Neuronal stem cell (in vitro differentiated cells): ENCODE measurements at regions not wholly inside any gene's neighbourhood (a gene's known extent, or its start where the extent isn't known, plus 50 kb on each side); places are given as distances from the start of the nearest gene placed in this dataset.
A peak's percentile ranks its signal among the peaks of the same experiment; 100 is the strongest.

ENCODE experiments used
- DNase-seq: peaks from one replicate; pipeline ENCODE4 v3.0.0-alpha.2; 2013; ENCODE audit warnings: low spot score
- H2AFZ ChIP-seq: one replicate; pipeline ENCODE4 v1.6.1; 2013; ENCODE audit warnings: mild to moderate bottlenecking, low read length, inconsistent platforms
- H2AK5ac ChIP-seq: 2 replicates; pipeline ENCODE4 v1.6.1; 2013; ENCODE audit warnings: low read depth, mild to moderate bottlenecking, inconsistent platforms, low read length, moderate library complexity, mixed read lengths
- H2BK120ac ChIP-seq: 2 replicates; pipeline ENCODE4 v1.6.1; 2013; ENCODE audit warnings: low read depth, mild to moderate bottlenecking, inconsistent platforms, low read length, moderate library complexity, mixed read lengths
- H2BK12ac ChIP-seq: one replicate; pipeline ENCODE4 v1.6.1; 2013; ENCODE audit warnings: low read length, inconsistent platforms
- H2BK15ac ChIP-seq: 2 replicates; pipeline ENCODE4 v1.6.1; 2013; ENCODE audit warnings: mild to moderate bottlenecking, low read length, inconsistent platforms, mixed read lengths
- H2BK5ac ChIP-seq: one replicate; pipeline ENCODE4 v1.6.1; 2013; ENCODE audit warnings: inconsistent platforms, mild to moderate bottlenecking, low read length, moderate library complexity
- H3K14ac ChIP-seq: one replicate; pipeline ENCODE4 v1.6.1; 2013; ENCODE audit warnings: low read length, inconsistent platforms
- H3K18ac ChIP-seq: 2 replicates; pipeline ENCODE4 v1.6.1; 2013; ENCODE audit warnings: low read length, inconsistent platforms
- H3K23ac ChIP-seq: 2 replicates; pipeline ENCODE4 v1.6.1; 2013; ENCODE audit warnings: low read depth, mild to moderate bottlenecking, mixed read lengths, low read length, inconsistent platforms; ENCODE audit not compliant: poor library complexity
- H3K27ac ChIP-seq: replicated peaks from 3 replicates; pipeline ENCODE4 v1.5.1; 2013; ENCODE audit warnings: low read length, inconsistent platforms
- H3K27me3 ChIP-seq, 3 experiments: 2 replicates each; pipeline ENCODE4 v1.6.1; 2013; ENCODE audit warnings: low read length in 3 of 3, mild to moderate bottlenecking in 2 of 3, inconsistent platforms in 1 of 3, low read depth in 1 of 3, mixed read lengths in 1 of 3, moderate library complexity in 1 of 3; ENCODE audit not compliant: control insufficient read depth in 3 of 3, insufficient read depth in 3 of 3
- H3K36me3 ChIP-seq, 2 donors: replicated peaks in 1 of 2; 2 replicates each; pipeline ENCODE4 v1.6.1; 2013; ENCODE audit warnings: low read length in 2 of 2; ENCODE audit not compliant: control insufficient read depth in 2 of 2, insufficient read depth in 2 of 2
- H3K4ac ChIP-seq: 2 replicates; pipeline ENCODE4 v1.6.1; 2013; ENCODE audit warnings: inconsistent platforms, mild to moderate bottlenecking, low read length, moderate library complexity
- H3K4me1 ChIP-seq, 2 donors: 1 replicate in 1 of 2; 2 replicates in 1 of 2; pipeline ENCODE4 v1.6.1; 2013; ENCODE audit warnings: low read length in 2 of 2, low read depth in 1 of 2; ENCODE audit not compliant: control insufficient read depth in 2 of 2, insufficient read depth in 1 of 2
- H3K4me2 ChIP-seq: one replicate; pipeline ENCODE4 v1.6.1; 2013; ENCODE audit warnings: mild to moderate bottlenecking, low read length, inconsistent platforms; ENCODE audit not compliant: insufficient read depth, poor library complexity, severe bottlenecking
- H3K4me3 ChIP-seq, 2 donors: 2 replicates each; pipeline ENCODE4 v1.5.1; 2013; ENCODE audit warnings: low read length in 2 of 2, mild to moderate bottlenecking in 2 of 2, inconsistent platforms in 1 of 2, moderate library complexity in 1 of 2
- H3K79me1 ChIP-seq: one replicate; pipeline ENCODE4 v1.6.1; 2013; ENCODE audit warnings: low read depth, mild to moderate bottlenecking, inconsistent platforms, low read length, moderate library complexity
- H3K9ac ChIP-seq: one replicate; pipeline ENCODE4 v1.6.1; 2013; ENCODE audit warnings: mild to moderate bottlenecking, low read depth, low read length, inconsistent platforms; ENCODE audit not compliant: poor library complexity
- H3K9me3 ChIP-seq, 2 donors: replicated peaks in 1 of 2; 2 replicates each; pipeline versions ENCODE3 to v1.6.1; 2013; ENCODE audit warnings: low read length in 2 of 2, mild to moderate bottlenecking in 2 of 2, inconsistent platforms in 1 of 2, low read depth in 1 of 2, mixed read lengths in 1 of 2, moderate library complexity in 1 of 2; ENCODE audit not compliant: control insufficient read depth in 2 of 2, insufficient read depth in 1 of 2
- H4K8ac ChIP-seq: one replicate; pipeline ENCODE4 v1.6.1; 2013; ENCODE audit warnings: low read depth, mild to moderate bottlenecking, inconsistent platforms, low read length, moderate library complexity
- H4K91ac ChIP-seq: one replicate; pipeline ENCODE4 v1.6.1; 2013; ENCODE audit warnings: low read length, low read depth, mild to moderate bottlenecking, inconsistent platforms; ENCODE audit not compliant: poor library complexity
- WGBS, 2 donors: extraction: QIAGEN DNeasy Blood & Tissue Kit; methylation state at CpG; one replicate each; pipeline ENCODE4 v1.1.7; 2013; ENCODE audit warnings: missing lambda C conversion rate in 2 of 2, mixed read lengths in 1 of 2; ENCODE audit not compliant: insufficient read length in 2 of 2, insufficient replicate concordance in 1 of 2; ENCODE audit errors: extremely low coverage in 2 of 2; 5-methylcytosine and 5-hydroxymethylcytosine counted together

DNA sequence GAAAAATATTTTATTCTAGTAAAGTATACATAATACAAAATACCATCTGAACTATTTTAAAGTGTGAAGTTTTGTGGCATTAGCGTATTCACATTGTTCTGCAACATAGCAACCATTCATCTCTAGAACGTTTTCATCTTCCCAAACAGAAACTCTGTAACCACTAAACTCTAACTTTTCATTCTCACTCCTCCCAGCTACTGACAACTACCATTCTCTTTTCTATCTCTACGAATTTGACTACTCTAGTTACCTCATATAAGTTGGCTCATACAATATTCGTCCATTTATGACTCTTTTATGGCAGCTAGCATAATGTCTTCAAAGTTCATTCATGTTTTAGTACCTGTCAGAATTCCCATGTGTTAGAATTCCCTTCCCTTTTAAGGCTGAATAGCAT is 150.5 kb upstream of the MIR17HG start:
- Histone ChIP-seq H2AFZ (no peak overlapping the region), H3K79me1 (no peaks in the 10 kb centered on the region), H3K4me3 (no peak overlapping the region), H3K27me3 (no peaks in the 10 kb centered on the region), H2BK15ac (no peak overlapping the region), H3K23ac (no peak overlapping the region), H3K4me1 (no peaks in the 10 kb centered on the region), H3K9ac (no peak overlapping the region), H3K36me3 (no peaks in the 10 kb centered on the region), H3K18ac (no peak overlapping the region), H2BK12ac (no peak overlapping the region), H3K14ac (no peak overlapping the region), H3K27ac (no peak overlapping the region), H4K91ac (no peak overlapping the region), H3K4ac (no peak overlapping the region), H2BK5ac (no peak overlapping the region), H3K9me3 (no peaks in the 10 kb centered on the region), H4K8ac (no peak overlapping the region), H2BK120ac (no peak overlapping the region), H3K4me2 (no peak overlapping the region), H2AK5ac (no peak overlapping the region)
- 100% methylated on average over 1 of the region's 4 CpGs; no CpG with 5 or more reads in 1 of the 2 donors for WGBS, 2 donors
- DNase-seq = no peak

DNA sequence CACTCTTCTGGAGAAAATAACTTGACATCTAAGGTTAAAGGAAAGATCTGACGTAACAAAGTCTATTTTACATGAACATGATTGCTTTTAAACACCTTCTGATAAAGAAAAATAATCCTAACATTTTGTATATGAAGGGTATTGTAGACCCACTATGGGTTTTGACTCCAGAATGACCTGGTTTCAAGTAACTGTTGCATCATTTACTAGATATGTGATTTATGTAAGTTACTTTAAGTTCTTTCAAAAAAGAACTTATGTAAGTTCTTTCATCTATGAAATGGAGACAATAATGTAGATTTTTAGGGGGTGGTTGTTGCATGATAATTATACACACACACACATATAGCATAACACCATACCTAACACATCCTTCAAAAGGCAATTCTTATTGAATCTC is 147.6 kb upstream of the MIR17HG start:
- no peak overlapping the region for H3K14ac ChIP-seq
- H2AFZ ChIP-seq = no peak overlapping the region
- H4K8ac ChIP-seq = no peak overlapping the region
- no peak overlapping the region for H2AK5ac ChIP-seq
- H3K4me3 ChIP-seq = no peak overlapping the region
- no peak overlapping the region for H4K91ac ChIP-seq
- no peak overlapping the region for H2BK120ac ChIP-seq
- no peaks in the 10 kb centered on the region for H3K36me3 ChIP-seq
- H3K4me1 ChIP-seq = peaks cover 6 to 9% of the 10 kb centered on the region in 2 donors
- no peaks in the 10 kb centered on the region for H3K79me1 ChIP-seq
- no peak overlapping the region for H3K23ac ChIP-seq
- WGBS, 2 donors = no CpG with 5 or more reads among the region's 1 CpG
- H3K18ac ChIP-seq = no peak overlapping the region
- no peak overlapping the region for H2BK15ac ChIP-seq
- no peak for DNase-seq
- no peaks in the 10 kb centered on the region for H3K27me3 ChIP-seq
- H3K4me2 ChIP-seq = no peak overlapping the region
- no peaks in the 10 kb centered on the region for H3K9me3 ChIP-seq
- H3K4ac ChIP-seq = no peak overlapping the region
- no peak overlapping the region for H2BK12ac ChIP-seq
- no peak overlapping the region for H3K27ac ChIP-seq
- no peak overlapping the region for H3K9ac ChIP-seq
- no peak overlapping the region for H2BK5ac ChIP-seq

DNA sequence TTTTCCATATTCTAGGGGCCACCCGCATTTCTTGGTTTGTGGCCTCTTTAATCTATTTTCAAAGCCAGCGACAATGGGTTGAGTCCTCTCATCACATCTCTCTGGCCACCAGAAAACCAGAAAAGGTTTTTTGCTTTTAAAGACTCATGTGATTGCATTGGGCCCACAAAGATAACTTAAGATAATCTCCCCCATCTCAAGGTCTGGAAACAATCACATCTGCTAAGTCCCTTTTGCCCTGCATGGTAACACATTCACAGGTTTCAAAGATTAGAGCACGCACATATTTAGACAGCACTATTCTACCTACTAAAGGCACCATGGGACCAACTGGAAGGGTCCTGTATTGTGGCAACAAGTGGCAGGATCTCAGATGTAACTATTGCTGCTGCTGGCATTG is 147.0 kb upstream of the MIR17HG start:
- Histone ChIP-seq H3K79me1 (no peaks in the 10 kb centered on the region), H3K23ac (no peak overlapping the region), H3K27me3 (no peaks in the 10 kb centered on the region), H3K9me3 (no peaks in the 10 kb centered on the region), H2BK120ac (no peak overlapping the region), H4K91ac (no peak overlapping the region), H2BK5ac (no peak overlapping the region), H2BK12ac (no peak overlapping the region), H3K14ac (no peak overlapping the region), H2AFZ (no peak overlapping the region), H3K36me3 (no peaks in the 10 kb centered on the region), H3K4me1 (peaks cover 6 to 9% of the 10 kb centered on the region in 2 donors), H4K8ac (no peak overlapping the region), H3K18ac (no peak overlapping the region), H3K4ac (no peak overlapping the region), H3K9ac (no peak overlapping the region), H2AK5ac (no peak overlapping the region), H2BK15ac (no peak overlapping the region), H3K4me3 (no peak overlapping the region), H3K4me2 (no peak overlapping the region), H3K27ac (no peak overlapping the region)
- WGBS, 2 donors = no CpG with 5 or more reads among the region's 3 CpGs
- DNase-seq = no peak

DNA sequence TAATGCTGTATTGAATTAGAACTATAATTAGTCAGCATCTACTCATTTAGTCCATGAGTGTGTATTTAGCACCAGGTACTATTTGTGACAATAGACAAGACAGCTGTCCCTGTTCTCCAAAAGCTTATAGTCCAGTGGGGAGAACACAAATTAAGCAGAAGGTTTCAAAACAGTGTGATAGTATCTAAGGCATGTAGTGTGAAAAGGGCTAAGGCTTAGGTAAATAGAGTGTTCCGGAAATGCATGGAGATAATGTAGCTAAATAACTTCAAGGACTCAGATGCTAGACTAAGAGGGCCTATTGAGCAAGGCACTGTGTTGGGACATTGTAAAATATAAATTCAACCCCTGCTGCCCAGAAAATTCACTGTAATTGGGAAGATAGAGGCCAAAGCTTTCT is 144.1 kb upstream of the MIR17HG start:
- Histone ChIP-seq H3K27ac (peak overlapping the region; percentile 43), H3K9me3 (no peaks in the 10 kb centered on the region), H2BK120ac (no peak overlapping the region), H3K4me3 (no peak overlapping the region), H3K18ac (no peak overlapping the region), H3K14ac (no peak overlapping the region), H2AK5ac (no peak overlapping the region), H3K79me1 (no peaks in the 10 kb centered on the region), H3K4me2 (no peak overlapping the region), H4K8ac (no peak overlapping the region), H3K27me3 (no peaks in the 10 kb centered on the region), H2BK12ac (no peak overlapping the region), H3K36me3 (no peaks in the 10 kb centered on the region), H2BK15ac (no peak overlapping the region), H3K23ac (no peak overlapping the region), H3K4me1 (peaks cover 6 to 9% of the 10 kb centered on the region in 2 donors), H4K91ac (no peak overlapping the region), H3K9ac (no peak overlapping the region), H2BK5ac (no peak overlapping the region), H3K4ac (no peak overlapping the region), H2AFZ (no peak overlapping the region)
- no peak for DNase-seq
- WGBS, 2 donors = no CpG with 5 or more reads among the region's 1 CpG
